Esophagus muscularis mucosa (tissue), 3 donors: ENCODE measurements at regions not wholly inside any gene's neighbourhood (a gene's known extent, or its start where the extent isn't known, plus 50 kb on each side); places are given as distances from the start of the nearest gene placed in this dataset.

ENCODE experiments used
- CTCF ChIP-seq, 3 experiments: fragments of 200-600 bp in 2 of 3; fragments of 450-650 bp in 1 of 3; sonication (generic) in 2 of 3; IDR thresholded peaks; one replicate each; pipeline ENCODE4 v1.5.1; 2017 to 2019; ENCODE audit warnings: antibody characterized with exemption in 3 of 3, mild to moderate bottlenecking in 2 of 3, moderate library complexity in 1 of 3
- POLR2A ChIP-seq: fragments of 450-650 bp; IDR thresholded peaks from one replicate; pipeline ENCODE4 v1.6.1; 2017; ENCODE audit warnings: antibody characterized with exemption, moderate library complexity, mild to moderate bottlenecking, low read depth

DNA sequence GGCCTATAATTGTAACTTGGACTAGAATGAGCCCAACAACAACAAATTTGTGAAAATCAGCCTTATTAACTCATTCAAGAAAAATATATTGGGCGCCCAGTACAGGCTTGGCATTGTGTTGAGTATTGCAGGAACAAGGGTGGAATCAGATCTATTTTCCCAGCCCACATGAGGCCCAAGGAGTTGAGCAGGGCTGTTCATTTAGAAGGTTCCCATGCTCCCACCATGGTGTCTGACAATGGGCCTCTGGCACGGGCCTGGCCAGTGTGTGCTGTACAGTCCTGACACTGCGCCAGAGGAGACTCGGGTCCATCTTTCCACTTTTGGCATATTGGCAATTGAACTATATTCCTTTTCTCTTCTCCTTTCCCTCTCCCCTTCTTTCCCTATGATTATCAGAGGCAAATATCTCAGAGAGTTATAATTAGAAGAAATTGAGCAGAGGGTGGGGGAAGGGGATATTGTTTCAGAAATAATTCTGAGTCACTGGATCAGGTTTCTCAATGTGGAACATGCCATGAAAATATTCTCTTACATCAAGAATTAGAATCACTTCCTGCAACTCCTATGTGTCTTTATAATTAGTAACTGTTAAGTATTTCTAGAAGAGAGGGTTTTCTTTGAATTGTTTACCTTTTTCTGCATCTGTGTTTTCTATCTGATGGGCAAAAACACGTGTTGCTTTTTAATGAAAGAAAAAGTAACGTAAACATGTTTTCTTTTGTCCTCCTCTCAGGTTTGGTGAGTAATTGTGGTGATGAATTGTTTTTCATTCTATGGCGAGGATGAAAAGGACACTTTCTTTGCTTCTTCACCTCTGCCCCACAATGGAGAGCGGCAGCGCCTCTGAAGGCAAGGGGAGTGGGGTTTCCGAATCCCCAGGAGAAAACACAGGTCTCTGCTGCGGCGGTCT lies 209.4 kb downstream of the FOXA2 start:
- TF ChIP-seq POLR2A: no peak
- TF ChIP-seq CTCF (IDR thresholded peaks at IDR 0.05): no peak
